ENCODE measurements at regions not wholly inside any gene's neighbourhood (a gene's known extent, or its start where the extent isn't known, plus 50 kb on each side); places are given as distances from the start of the nearest gene placed in this dataset.

GRCh38 chr17:79262624-79263023 lies 188.0 kb downstream of the ENGASE start:
- TF ChIP-seq MYC (IDR thresholded peaks at IDR 0.05; ENCODE audit: borderline replicate concordance, low read length) (no peak), EP300 (IDR thresholded peaks at IDR 0.05) (no peak), CTCF (IDR thresholded peaks at IDR 0.05) (no peak), SMC3 (IDR thresholded peaks at IDR 0.05) (no peak), POLR2A (IDR thresholded peaks at IDR 0.05; ENCODE audit: low read length) (no peak), RAD21 (conservative IDR thresholded peaks at IDR 0.05 in 1 of 2, IDR thresholded peaks at IDR 0.05 in 1 of 2) (no peak), MAZ (IDR thresholded peaks at IDR 0.05; ENCODE audit: borderline replicate concordance, low read depth, low read length) (no peak), RCOR1 (IDR thresholded peaks at IDR 0.05; ENCODE audit: low read depth, low read length) (no peak), NFE2L2 (conservative IDR thresholded peaks at IDR 0.05; ENCODE audit: low read length) (no peak)
- TF ChIP-seq, protein P1, sequence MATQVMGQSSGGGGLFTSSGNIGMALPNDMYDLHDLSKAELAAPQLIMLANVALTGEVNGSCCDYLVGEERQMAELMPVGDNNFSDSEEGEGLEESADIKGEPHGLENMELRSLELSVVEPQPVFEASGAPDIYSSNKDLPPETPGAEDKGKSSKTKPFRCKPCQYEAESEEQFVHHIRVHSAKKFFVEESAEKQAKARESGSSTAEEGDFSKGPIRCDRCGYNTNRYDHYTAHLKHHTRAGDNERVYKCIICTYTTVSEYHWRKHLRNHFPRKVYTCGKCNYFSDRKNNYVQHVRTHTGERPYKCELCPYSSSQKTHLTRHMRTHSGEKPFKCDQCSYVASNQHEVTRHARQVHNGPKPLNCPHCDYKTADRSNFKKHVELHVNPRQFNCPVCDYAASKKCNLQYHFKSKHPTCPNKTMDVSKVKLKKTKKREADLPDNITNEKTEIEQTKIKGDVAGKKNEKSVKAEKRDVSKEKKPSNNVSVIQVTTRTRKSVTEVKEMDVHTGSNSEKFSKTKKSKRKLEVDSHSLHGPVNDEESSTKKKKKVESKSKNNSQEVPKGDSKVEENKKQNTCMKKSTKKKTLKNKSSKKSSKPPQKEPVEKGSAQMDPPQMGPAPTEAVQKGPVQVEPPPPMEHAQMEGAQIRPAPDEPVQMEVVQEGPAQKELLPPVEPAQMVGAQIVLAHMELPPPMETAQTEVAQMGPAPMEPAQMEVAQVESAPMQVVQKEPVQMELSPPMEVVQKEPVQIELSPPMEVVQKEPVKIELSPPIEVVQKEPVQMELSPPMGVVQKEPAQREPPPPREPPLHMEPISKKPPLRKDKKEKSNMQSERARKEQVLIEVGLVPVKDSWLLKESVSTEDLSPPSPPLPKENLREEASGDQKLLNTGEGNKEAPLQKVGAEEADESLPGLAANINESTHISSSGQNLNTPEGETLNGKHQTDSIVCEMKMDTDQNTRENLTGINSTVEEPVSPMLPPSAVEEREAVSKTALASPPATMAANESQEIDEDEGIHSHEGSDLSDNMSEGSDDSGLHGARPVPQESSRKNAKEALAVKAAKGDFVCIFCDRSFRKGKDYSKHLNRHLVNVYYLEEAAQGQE (IDR thresholded peaks at IDR 0.05): no peak
- TF ChIP-seq, protein P2, sequence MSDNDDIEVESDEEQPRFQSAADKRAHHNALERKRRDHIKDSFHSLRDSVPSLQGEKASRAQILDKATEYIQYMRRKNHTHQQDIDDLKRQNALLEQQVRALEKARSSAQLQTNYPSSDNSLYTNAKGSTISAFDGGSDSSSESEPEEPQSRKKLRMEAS (IDR thresholded peaks at IDR 0.05): no peak
- TF ChIP-seq, protein P3, sequence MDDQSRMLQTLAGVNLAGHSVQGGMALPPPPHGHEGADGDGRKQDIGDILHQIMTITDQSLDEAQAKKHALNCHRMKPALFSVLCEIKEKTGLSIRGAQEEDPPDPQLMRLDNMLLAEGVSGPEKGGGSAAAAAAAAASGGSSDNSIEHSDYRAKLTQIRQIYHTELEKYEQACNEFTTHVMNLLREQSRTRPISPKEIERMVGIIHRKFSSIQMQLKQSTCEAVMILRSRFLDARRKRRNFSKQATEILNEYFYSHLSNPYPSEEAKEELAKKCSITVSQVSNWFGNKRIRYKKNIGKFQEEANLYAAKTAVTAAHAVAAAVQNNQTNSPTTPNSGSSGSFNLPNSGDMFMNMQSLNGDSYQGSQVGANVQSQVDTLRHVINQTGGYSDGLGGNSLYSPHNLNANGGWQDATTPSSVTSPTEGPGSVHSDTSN (IDR thresholded peaks at IDR 0.05): no peak

Measured in A549 (cell line).